K562 (cell line): ENCODE measurements at regions not wholly inside any gene's neighbourhood (a gene's known extent, or its start where the extent isn't known, plus 50 kb on each side); places are given as distances from the start of the nearest gene placed in this dataset.

Experiments used
- ATAC-seq: fragments of 200-7000 bp; cut with Tn5 transposase; 3 replicates; pipeline ENCODE4 v1.9.1; 2020; ENCODE audit warnings: moderate library complexity
- BruUV-seq: library from RNA; stranded (reverse); fragments of 400-500 nt; replicated peaks from 2 replicates; lab custom pipeline; 2021; lab: Mats Ljungman, UMichigan
- CTCF ChIA-PET: fragments of 300-600 bp; formaldehyde crosslinking; extraction: SDS; loops from one replicate; lab custom pipeline; 2021; ENCODE audit warnings: low intra/inter-chr PET ratio; lab: Yijun Ruan, JAX
- POLR2A ChIA-PET: fragments of 300-600, 350-650 bp; sonication (Branson Sonifier 250); formaldehyde crosslinking; extraction: SDS; loops from one replicate; lab custom pipeline; 2021; ENCODE audit warnings: antibody characterized with exemption, inconsistent platforms; lab: Yijun Ruan, JAX
- DNase-seq, 4 experiments: peaks; one replicate each; pipeline versions ENCODE4 v3.0.0 to v3.0.0-alpha.2; 2011 to 2018; ENCODE audit warnings: low spot score in 3 of 4, mixed read lengths in 3 of 4; ENCODE audit errors: extremely low read depth in 1 of 4
- FAIRE-seq: peaks from 2 replicates; lab custom pipeline; 2011; peaks lifted over from hg19 to GRCh38; lab: Jason Lieb, UNC
- H2AFZ ChIP-seq: 2 replicates; pipeline ENCODE4 v1.6.0; 2011; ENCODE audit warnings: low read depth, low read length, control low read depth, inconsistent platforms
- H3K27ac ChIP-seq: fragments of 200-600 bp; 3 replicates; pipeline ENCODE4 v1.8.0; 2011; ENCODE audit warnings: low read depth, mild to moderate bottlenecking, control low read depth, inconsistent platforms, low read length, moderate library complexity, mixed read lengths; ENCODE audit errors: extremely low read depth
- H3K27me3 ChIP-seq, 2 experiments: fragments of 300-600 bp in 1 of 2; 2 replicates in 1 of 2; 3 replicates in 1 of 2; pipeline versions ENCODE4 v1.6.0 to v1.8.0; 2011; ENCODE audit warnings: inconsistent platforms in 2 of 2, low read length in 2 of 2, mild to moderate bottlenecking in 1 of 2, mixed read lengths in 1 of 2, moderate library complexity in 1 of 2; ENCODE audit not compliant: control insufficient read depth in 2 of 2, insufficient read depth in 2 of 2
- H3K36me3 ChIP-seq: fragments of 300-600 bp; 3 replicates; pipeline ENCODE4 v1.8.0; 2011; ENCODE audit warnings: mild to moderate bottlenecking, low read length, inconsistent platforms; ENCODE audit not compliant: control insufficient read depth, insufficient read depth
- H3K4me1 ChIP-seq, 2 experiments: fragments of 200-600 bp in 1 of 2; replicated peaks in 1 of 2; 2 replicates in 1 of 2; 3 replicates in 1 of 2; pipeline versions ENCODE4 v1.5.1 to v1.8.0; 2011; ENCODE audit warnings: inconsistent platforms in 2 of 2, low read length in 2 of 2, mild to moderate bottlenecking in 1 of 2, mixed read lengths in 1 of 2, moderate library complexity in 1 of 2; ENCODE audit not compliant: control insufficient read depth in 2 of 2, insufficient read depth in 2 of 2
- H3K4me2 ChIP-seq: 2 replicates; pipeline ENCODE4 v1.6.1; 2011; ENCODE audit warnings: low read length, control low read depth, inconsistent platforms, mixed read lengths; ENCODE audit not compliant: insufficient read depth
- H3K4me3 ChIP-seq: fragments of 200-600 bp; sonication (generic), shearing (Covaris generic); 2 replicates; pipeline ENCODE4 v1.5.1; 2016; ENCODE audit warnings: control low read depth, inconsistent platforms
- H3K79me2 ChIP-seq: fragments of 200-600 bp; 3 replicates; pipeline ENCODE4 v1.8.0; 2011; ENCODE audit warnings: low read length, inconsistent platforms; ENCODE audit not compliant: control insufficient read depth, insufficient read depth
- H3K9ac ChIP-seq, 2 experiments: 2 replicates each; pipeline versions ENCODE4 v1.6.0 to v1.6.1; 2011; ENCODE audit warnings: low read depth in 2 of 2, low read length in 2 of 2, control low read depth in 1 of 2, inconsistent platforms in 1 of 2, mild to moderate bottlenecking in 1 of 2, mixed read lengths in 1 of 2; ENCODE audit not compliant: insufficient read depth in 1 of 2
- H3K9me1 ChIP-seq: one replicate; pipeline ENCODE4 v1.6.0; 2011; ENCODE audit warnings: inconsistent platforms, mild to moderate bottlenecking, low read length, moderate library complexity; ENCODE audit not compliant: control insufficient read depth, insufficient read depth
- H3K9me3 ChIP-seq: replicated peaks from 2 replicates; pipeline ENCODE4 v1.5.1; 2011; ENCODE audit warnings: low read depth, low read length, inconsistent platforms; ENCODE audit not compliant: control insufficient read depth, insufficient read depth
- H4K20me1 ChIP-seq: replicated peaks from 2 replicates; pipeline ENCODE4 v1.6.1; 2011; ENCODE audit warnings: low read length, inconsistent platforms, mixed read lengths; ENCODE audit not compliant: control insufficient read depth, insufficient read depth
- BRF2 ChIP-seq: IDR thresholded peaks from 3 replicates; pipeline ENCODE4 v1.6.1; 2011; ENCODE audit warnings: borderline replicate concordance, mild to moderate bottlenecking; ENCODE audit not compliant: insufficient read length, insufficient read depth
- FOXO4 ChIP-seq: fragments of 450-650 bp; formaldehyde crosslinking; IDR thresholded peaks from 2 replicates; pipeline ENCODE4 v1.4.0; 2020; ENCODE audit warnings: mild to moderate bottlenecking, moderate library complexity
- GTF2B ChIP-seq: IDR thresholded peaks from 2 replicates; pipeline ENCODE4 v1.6.1; 2011; ENCODE audit not compliant: insufficient read length; ENCODE audit errors: extremely low read depth
- NCOA1 ChIP-seq: fragments of 450-650 bp; IDR thresholded peaks from 2 replicates; pipeline ENCODE4 v1.6.1; 2016; ENCODE audit warnings: low read depth
- POLR3A ChIP-seq: IDR thresholded peaks from 2 replicates; pipeline ENCODE4 v1.6.1; 2011; ENCODE audit warnings: borderline replicate concordance, mild to moderate bottlenecking, moderate library complexity; ENCODE audit not compliant: insufficient read length, insufficient read depth; ENCODE audit errors: extremely low read depth
- RAD21 ChIP-seq, 2 experiments: fragments of 250-450 bp in 1 of 2; fragments of 450-650 bp in 1 of 2; sonication (Bioruptor Pico) in 1 of 2; formaldehyde crosslinking in 1 of 2; IDR thresholded peaks in 1 of 2; conservative IDR thresholded peaks in 1 of 2; 2 replicates each; pipeline versions ENCODE4 v1.4.0 to v1.8.0; 2020 to 2022; ENCODE audit warnings: mild to moderate bottlenecking in 2 of 2, moderate library complexity in 1 of 2
- ZNF318 ChIP-seq, 2 experiments: fragments of 450-650 bp; IDR thresholded peaks; 2 replicates each; pipeline ENCODE4 v1.6.1; 2016; ENCODE audit warnings: mild to moderate bottlenecking in 2 of 2, borderline replicate concordance in 1 of 2, low read depth in 1 of 2, moderate library complexity in 1 of 2
- WGBS: fragments of 100-300 bp; shearing (Covaris generic); methylation state at CpG from one replicate; pipeline ENCODE4 v1.1.6; 2016; ENCODE audit warnings: low coverage, mixed read lengths; ENCODE audit not compliant: insufficient coverage; ENCODE audit errors: missing lambda C conversion rate; 5-methylcytosine and 5-hydroxymethylcytosine counted together
- in situ Hi-C: fragments of 300-500 bp; cut with MboI; formaldehyde crosslinking; loops from 4 replicates; pipeline ENCODE4 v1.15.0; 2018; ENCODE audit warnings: inconsistent platforms, mixed read lengths
- intact Hi-C: fragments of 100-400 bp; cut with micrococcal nuclease; formaldehyde crosslinking; loops from 2 replicates; pipeline ENCODE4 v1.14.2; 2022

GRCh38 chr17:53948323-53948722, 125.6 kb downstream of the KIF2B start (continued):
- TF ChIP-seq ZNF318 (IDR thresholded peaks at IDR 0.05; ENCODE audit: borderline replicate concordance in 1 of 2, low read depth in 1 of 2): no peak

- Histone ChIP-seq H3K27me3 (no peaks in the 10 kb centered on the region), H3K4me1 (no peaks in the 10 kb centered on the region)
- POLR2A ChIA-PET: no interaction called here
- TF ChIP-seq RAD21 (CRISPR knock-in tag; conservative IDR thresholded peaks at IDR 0.05 in 1 of 2, IDR thresholded peaks at IDR 0.05 in 1 of 2): no peak
- no peak for TF ChIP-seq BRF2
- TF ChIP-seq POLR3A: no peak
- TF ChIP-seq FOXO4 (CRISPR knock-in tag): no peak
- no peak for TF ChIP-seq GTF2B
- TF ChIP-seq NCOA1: no peak
Measured at GRCh38 chr17:53949473-53950090, 126.9 kb downstream of the KIF2B start.

More at GRCh38 chr17:53949473-53950090, 126.9 kb downstream of the KIF2B start:
- BruUV-seq: no TSS peak
- CTCF ChIA-PET: no interaction called here
- Histone ChIP-seq H2AFZ (no peak overlapping the region), H3K9me1 (no peaks in the 10 kb centered on the region), H3K79me2 (no peaks in the 10 kb centered on the region), H3K4me3 (no peak overlapping the region), H3K9me3 (no peaks in the 10 kb centered on the region), H4K20me1 (no peaks in the 10 kb centered on the region), H3K4me2 (no peak overlapping the region), H3K36me3 (no peaks in the 10 kb centered on the region), H3K27ac (no peak overlapping the region), H3K9ac (no peak overlapping the region)
- FAIRE-seq (no peak), DNase-seq (no peak), ATAC-seq (no peak)
- in situ Hi-C loops (no loop called here), intact Hi-C loops (no loop called here)
- WGBS: 9% methylated on average over 9 of the region's 9 CpGs
